Neural crest cell (in vitro differentiated cells): ENCODE measurements at regions not wholly inside any gene's neighbourhood (a gene's known extent, or its start where the extent isn't known, plus 50 kb on each side); places are given as distances from the start of the nearest gene placed in this dataset.
A peak's percentile ranks its signal among the peaks of the same experiment; 100 is the strongest.

Experiments used
- DNase-seq: peaks from one replicate; pipeline ENCODE4 v3.0.0; 2021; ENCODE audit warnings: low read depth, mixed read lengths, low spot score
- H3K27ac Mint-ChIP-seq: one replicate; pipeline ENCODE4 v1.8.0; 2021; ENCODE audit warnings: mild to moderate bottlenecking, mixed read lengths; ENCODE audit not compliant: unreplicated experiment
- H3K27me3 Mint-ChIP-seq: 2 replicates; pipeline ENCODE4 v1.8.0; 2021; ENCODE audit warnings: low read depth, mild to moderate bottlenecking, mixed read lengths
- H3K36me3 Mint-ChIP-seq: 2 replicates; pipeline ENCODE4 v1.8.0; 2021; ENCODE audit warnings: low read depth, mild to moderate bottlenecking, mixed read lengths
- H3K4me1 Mint-ChIP-seq: 2 replicates; pipeline ENCODE4 v1.8.0; 2021; ENCODE audit warnings: mixed read lengths
- H3K4me3 Mint-ChIP-seq: one replicate; pipeline ENCODE4 v1.8.0; 2021; ENCODE audit warnings: mild to moderate bottlenecking, mixed read lengths
- H3K9me3 Mint-ChIP-seq: 2 replicates; pipeline ENCODE4 v1.8.0; 2021; ENCODE audit warnings: mixed read lengths
- TF ChIP-seq, protein P1 (sequence below): fragments of 200-600 bp; sonication (generic); conservative IDR thresholded peaks from 2 replicates; pipeline ENCODE4 v1.5.0; 2021; ENCODE audit warnings: antibody characterized with exemption, mild to moderate bottlenecking

GRCh38 chr2:193112986-193113385, 918.3 kb upstream of the TMEFF2 start:
- no peak for DNase-seq
- H3K27ac Mint-ChIP-seq: peak overlapping the region; percentile 39
- no peaks in the 10 kb centered on the region for H3K4me1 Mint-ChIP-seq
- no peaks in the 10 kb centered on the region for H3K27me3 Mint-ChIP-seq
- TF ChIP-seq, protein P1, sequence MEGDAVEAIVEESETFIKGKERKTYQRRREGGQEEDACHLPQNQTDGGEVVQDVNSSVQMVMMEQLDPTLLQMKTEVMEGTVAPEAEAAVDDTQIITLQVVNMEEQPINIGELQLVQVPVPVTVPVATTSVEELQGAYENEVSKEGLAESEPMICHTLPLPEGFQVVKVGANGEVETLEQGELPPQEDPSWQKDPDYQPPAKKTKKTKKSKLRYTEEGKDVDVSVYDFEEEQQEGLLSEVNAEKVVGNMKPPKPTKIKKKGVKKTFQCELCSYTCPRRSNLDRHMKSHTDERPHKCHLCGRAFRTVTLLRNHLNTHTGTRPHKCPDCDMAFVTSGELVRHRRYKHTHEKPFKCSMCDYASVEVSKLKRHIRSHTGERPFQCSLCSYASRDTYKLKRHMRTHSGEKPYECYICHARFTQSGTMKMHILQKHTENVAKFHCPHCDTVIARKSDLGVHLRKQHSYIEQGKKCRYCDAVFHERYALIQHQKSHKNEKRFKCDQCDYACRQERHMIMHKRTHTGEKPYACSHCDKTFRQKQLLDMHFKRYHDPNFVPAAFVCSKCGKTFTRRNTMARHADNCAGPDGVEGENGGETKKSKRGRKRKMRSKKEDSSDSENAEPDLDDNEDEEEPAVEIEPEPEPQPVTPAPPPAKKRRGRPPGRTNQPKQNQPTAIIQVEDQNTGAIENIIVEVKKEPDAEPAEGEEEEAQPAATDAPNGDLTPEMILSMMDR: no peak
- no peak overlapping the region for H3K4me3 Mint-ChIP-seq
- H3K9me3 Mint-ChIP-seq: no peaks in the 10 kb centered on the region
- H3K36me3 Mint-ChIP-seq: no peaks in the 10 kb centered on the region

DNA sequence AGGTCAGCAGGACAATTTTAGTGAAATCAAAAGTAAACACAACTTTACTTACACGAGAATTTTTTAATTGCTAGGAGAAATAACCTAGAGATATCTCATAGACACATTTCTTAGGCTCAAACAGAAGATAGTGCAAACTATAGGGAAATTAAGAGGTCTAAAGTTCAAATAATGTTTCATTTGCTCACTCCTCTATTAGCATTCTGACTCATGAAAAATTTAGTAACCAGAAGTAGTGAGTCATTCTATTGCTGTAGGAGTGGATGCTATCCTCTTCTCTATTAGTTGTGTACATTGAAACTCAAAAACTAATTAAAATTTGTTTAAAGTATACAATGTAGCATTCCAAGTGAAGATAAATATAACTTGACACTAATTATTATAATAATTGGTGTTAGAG, 908.3 kb upstream of the TMEFF2 start:
- TF ChIP-seq, protein P1: no peak
- H3K36me3 Mint-ChIP-seq: no peaks in the 10 kb centered on the region
- H3K4me1 Mint-ChIP-seq: no peaks in the 10 kb centered on the region
- H3K9me3 Mint-ChIP-seq: peaks cover under 1% of the 10 kb centered on the region
- H3K27me3 Mint-ChIP-seq: no peaks in the 10 kb centered on the region
- no peak overlapping the region for H3K4me3 Mint-ChIP-seq
- H3K27ac Mint-ChIP-seq: no peak overlapping the region
- no peak for DNase-seq

DNA sequence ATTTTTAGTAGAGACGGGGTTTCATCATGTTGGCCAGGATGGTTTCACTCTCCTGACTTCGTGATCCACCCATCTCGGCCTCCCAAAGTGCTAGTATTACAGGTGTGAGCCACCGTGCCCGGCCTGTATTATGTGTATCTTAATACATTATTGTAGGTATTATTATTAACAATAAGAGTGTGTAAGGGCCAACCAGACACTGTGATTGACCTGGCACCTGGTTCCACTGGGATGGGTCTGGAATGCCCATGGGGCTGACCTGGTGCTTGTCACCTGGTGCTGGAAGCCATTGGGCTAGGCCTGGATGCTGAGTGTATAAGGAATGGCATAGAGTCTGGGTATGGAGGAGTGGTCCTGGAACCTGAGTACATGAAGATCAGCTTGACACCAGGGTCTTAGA, 906.9 kb upstream of the TMEFF2 start:
- Mint-ChIP-seq H3K4me3 (no peak overlapping the region), H3K27ac (no peak overlapping the region), H3K9me3 (peaks cover 4% of the 10 kb centered on the region), H3K36me3 (no peaks in the 10 kb centered on the region), H3K27me3 (no peaks in the 10 kb centered on the region), H3K4me1 (no peaks in the 10 kb centered on the region)
- TF ChIP-seq, protein P1: no peak
- DNase-seq: no peak

DNA sequence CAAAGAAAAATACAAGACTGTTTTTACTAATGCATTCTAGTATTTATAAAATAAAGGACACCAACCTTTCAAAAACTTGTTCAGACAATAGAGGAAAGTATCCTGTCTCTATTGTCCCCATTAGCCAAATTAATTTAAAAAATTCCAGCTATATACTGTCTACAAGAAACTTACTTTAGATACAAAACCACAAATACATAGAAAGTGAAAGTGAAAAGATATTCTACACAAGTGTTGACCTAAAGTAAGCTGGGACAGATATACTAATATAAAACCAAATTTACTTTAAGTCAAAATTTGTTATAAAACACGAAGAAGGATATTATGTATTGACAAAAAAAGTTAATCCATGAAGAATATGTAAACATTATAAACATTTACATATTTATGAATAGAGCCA, 893.3 kb upstream of the TMEFF2 start:
- no peak overlapping the region for H3K4me3 Mint-ChIP-seq
- no peaks in the 10 kb centered on the region for H3K9me3 Mint-ChIP-seq
- no peaks in the 10 kb centered on the region for H3K36me3 Mint-ChIP-seq
- H3K4me1 Mint-ChIP-seq: no peaks in the 10 kb centered on the region
- DNase-seq: no peak
- no peaks in the 10 kb centered on the region for H3K27me3 Mint-ChIP-seq
- TF ChIP-seq, protein P1: no peak
- H3K27ac Mint-ChIP-seq: no peak overlapping the region

- Mint-ChIP-seq H3K27me3 (no peaks in the 10 kb centered on the region), H3K36me3 (no peaks in the 10 kb centered on the region), H3K4me1 (no peaks in the 10 kb centered on the region), H3K9me3 (peaks cover 5% of the 10 kb centered on the region), H3K4me3 (no peak overlapping the region), H3K27ac (no peak overlapping the region)
- TF ChIP-seq, protein P1: no peak
- no peak for DNase-seq
These were observed 882.3 kb upstream of the TMEFF2 start for GRCh38 chr2:193076995-193077394.

GRCh38 chr2:193074933-193075332, 880.2 kb upstream of the TMEFF2 start:
- peaks cover 11% of the 10 kb centered on the region for H3K9me3 Mint-ChIP-seq
- no peak overlapping the region for H3K27ac Mint-ChIP-seq
- TF ChIP-seq, protein P1: no peak
- DNase-seq: no peak
- H3K27me3 Mint-ChIP-seq: no peaks in the 10 kb centered on the region
- peaks cover 3% of the 10 kb centered on the region for H3K36me3 Mint-ChIP-seq
- H3K4me3 Mint-ChIP-seq: no peak overlapping the region
- no peaks in the 10 kb centered on the region for H3K4me1 Mint-ChIP-seq
